HCT116 (cell line): ENCODE measurements at regions not wholly inside any gene's neighbourhood (a gene's known extent, or its start where the extent isn't known, plus 50 kb on each side); places are given as distances from the start of the nearest gene placed in this dataset.

Source experiments
- ATAC-seq: fragments of 200-7000 bp; cut with Tn5 transposase; 2 replicates; pipeline ENCODE4 v1.9.1; 2020; ENCODE audit warnings: mild to moderate bottlenecking, moderate library complexity
- BruUV-seq: library from RNA; stranded (reverse); fragments of 400-500 nt; replicated peaks from 2 replicates; lab custom pipeline; 2021; lab: Mats Ljungman, UMichigan
- CTCF ChIA-PET: fragments of 300-600 bp; sonication (Branson Sonifier 250); formaldehyde crosslinking; loops from one replicate; lab custom pipeline; 2021; ENCODE audit warnings: antibody characterized with exemption; lab: Charles Lee
- POLR2A ChIA-PET: fragments of 300-600, 350-600 bp; sonication (Branson Sonifier 250); formaldehyde crosslinking; loops from one replicate; lab custom pipeline; 2021; ENCODE audit warnings: antibody characterized with exemption; lab: Charles Lee
- RAD21 ChIA-PET, 2 experiments: fragments of 300-600 bp; sonication (Branson Sonifier 250); formaldehyde crosslinking; loops; one replicate each; lab custom pipeline; 2023; ENCODE audit warnings: low total read pairs in 2 of 2; ENCODE audit not compliant: uncharacterized antibody in 2 of 2, unreplicated experiment in 2 of 2, low non-redundant PET in 1 of 2; lab: Charles Lee
- DNase-seq: peaks from one replicate; pipeline ENCODE4 v3.0.0-alpha.2; 2010; ENCODE audit warnings: low read depth, low spot score
- H2AFZ ChIP-seq: fragments of 200-600 bp; shearing (Covaris generic), sonication (generic); 2 replicates; pipeline ENCODE4 v1.6.1; 2017; ENCODE audit warnings: low read depth, mixed run types, mixed read lengths, antibody characterized with exemption, low read length; ENCODE audit not compliant: poor library complexity, severe bottlenecking
- H3K27ac ChIP-seq: 2 replicates; pipeline ENCODE4 v1.5.1; 2012; ENCODE audit warnings: low read depth, low read length
- H3K27me3 ChIP-seq: fragments of 200-600 bp; sonication (generic); 2 replicates; pipeline ENCODE4 v1.6.1; 2016; ENCODE audit warnings: mixed run types, low read length, mixed read lengths; ENCODE audit not compliant: insufficient read depth
- H3K36me3 ChIP-seq, 2 experiments: fragments of 200-500 bp in 1 of 2; fragments of 200-600 bp in 1 of 2; sonication (Bioruptor generic) in 1 of 2; sonication (generic) in 1 of 2; 2 replicates each; pipeline versions ENCODE4 v1.5.1 to v1.6.1; 2014 to 2016; ENCODE audit warnings: low read length in 2 of 2, inconsistent platforms in 1 of 2, mixed read lengths in 1 of 2, mixed run types in 1 of 2; ENCODE audit not compliant: insufficient read depth in 2 of 2, control insufficient read depth in 1 of 2
- H3K4me1 ChIP-seq, 2 experiments: fragments of 200-600 bp in 1 of 2; sonication (generic) in 1 of 2; 2 replicates each; pipeline versions ENCODE4 v1.5.1 to v1.6.1; 2012 to 2017; ENCODE audit warnings: low read length in 2 of 2, inconsistent platforms in 1 of 2, mild to moderate bottlenecking in 1 of 2, mixed read lengths in 1 of 2, mixed run types in 1 of 2, moderate library complexity in 1 of 2; ENCODE audit not compliant: insufficient read depth in 2 of 2, control insufficient read depth in 1 of 2
- H3K4me2 ChIP-seq: fragments of 200-600 bp; sonication (generic); 2 replicates; pipeline ENCODE4 v1.6.1; 2017; ENCODE audit warnings: mixed run types, low read length, mixed read lengths
- H3K4me3 ChIP-seq, 2 experiments: fragments of 200-600 bp in 1 of 2; sonication (generic) in 1 of 2; replicated peaks in 1 of 2; 2 replicates each; pipeline ENCODE4 v1.5.1; 2011 to 2016; ENCODE audit warnings: low read length in 2 of 2, control low read depth in 1 of 2, low read depth in 1 of 2, mild to moderate bottlenecking in 1 of 2, mixed read lengths in 1 of 2, mixed run types in 1 of 2
- H3K79me2 ChIP-seq: fragments of 200-600 bp; sonication (generic); 2 replicates; pipeline ENCODE4 v1.6.1; 2017; ENCODE audit warnings: mild to moderate bottlenecking, mixed run types, low read length, moderate library complexity, mixed read lengths; ENCODE audit not compliant: insufficient read depth
- H3K9ac ChIP-seq: fragments of 200-600 bp; sonication (generic); 2 replicates; pipeline ENCODE4 v1.6.1; 2016; ENCODE audit warnings: low read length, mixed read lengths
- H3K9me2 ChIP-seq: fragments of 200-600 bp; sonication (generic), shearing (Covaris generic); 2 replicates; pipeline ENCODE4 v1.6.1; 2017; ENCODE audit warnings: mixed run types, mild to moderate bottlenecking, moderate library complexity; ENCODE audit not compliant: insufficient read depth
- H3K9me3 ChIP-seq, 2 experiments: fragments of 200-500 bp in 1 of 2; fragments of 200-600 bp in 1 of 2; sonication (Bioruptor generic) in 1 of 2; sonication (generic) in 1 of 2; 2 replicates each; pipeline ENCODE4 v1.6.1; 2014 to 2017; ENCODE audit warnings: low read length in 2 of 2, mixed read lengths in 2 of 2, inconsistent platforms in 1 of 2, low read depth in 1 of 2, mild to moderate bottlenecking in 1 of 2, mixed run types in 1 of 2, moderate library complexity in 1 of 2; ENCODE audit not compliant: control insufficient read depth in 1 of 2, insufficient read depth in 1 of 2
- H4K20me1 ChIP-seq: fragments of 200-600 bp; sonication (generic), shearing (Covaris generic); 2 replicates; pipeline ENCODE4 v1.6.1; 2017; ENCODE audit warnings: mixed run types, mild to moderate bottlenecking, moderate library complexity; ENCODE audit not compliant: insufficient read depth
- CBX3 ChIP-seq: IDR thresholded peaks from 2 replicates; pipeline ENCODE4 v1.6.1; 2012; ENCODE audit warnings: low read depth
- EZH2phosphoT487 ChIP-seq: fragments of 200-600 bp; IDR thresholded peaks from 2 replicates; pipeline ENCODE4 v1.6.1; 2018; ENCODE audit warnings: antibody characterized with exemption, borderline replicate concordance
- FOSL1 ChIP-seq: IDR thresholded peaks from 2 replicates; pipeline ENCODE4 v1.6.1; 2012; ENCODE audit warnings: low read depth
- POLR2A ChIP-seq: IDR thresholded peaks from 2 replicates; pipeline ENCODE4 v1.7.0; 2011; ENCODE audit warnings: borderline replicate concordance; ENCODE audit not compliant: insufficient read depth, insufficient read length; ENCODE audit errors: extremely low read depth
- SIN3A ChIP-seq: IDR thresholded peaks from 2 replicates; pipeline ENCODE4 v1.6.1; 2012; ENCODE audit warnings: low read depth
- SP1 ChIP-seq: IDR thresholded peaks from 2 replicates; pipeline ENCODE4 v1.6.1; 2012; ENCODE audit warnings: low read depth
- TCF7L2 ChIP-seq: IDR thresholded peaks from 2 replicates; pipeline ENCODE4 v1.7.0; 2011; ENCODE audit warnings: borderline replicate concordance, inconsistent platforms; ENCODE audit not compliant: insufficient read depth, insufficient read length; ENCODE audit errors: extremely low read depth
- intact Hi-C: fragments of 100-400 bp; cut with micrococcal nuclease; formaldehyde crosslinking; loops from 2 replicates; pipeline ENCODE4 v1.10.0; 2022
- TF ChIP-seq, protein P1 (sequence below): IDR thresholded peaks from 2 replicates; pipeline ENCODE4 v1.6.1; 2011; ENCODE audit warnings: mild to moderate bottlenecking, low read length, moderate library complexity; ENCODE audit not compliant: insufficient replicate concordance; ENCODE audit errors: extremely low read depth
- TF ChIP-seq, protein P2 (sequence below), 3 experiments: fragments of 200-600 bp in 1 of 3; sonication (generic) in 1 of 3; IDR thresholded peaks in 2 of 3; conservative IDR thresholded peaks in 1 of 3; 2 replicates each; pipeline ENCODE4 v1.5.1; 2012 to 2017; ENCODE audit warnings: low read depth in 2 of 3, low read length in 2 of 3, antibody characterized with exemption in 1 of 3, borderline replicate concordance in 1 of 3, control low read depth in 1 of 3, mild to moderate bottlenecking in 1 of 3, mixed read lengths in 1 of 3, mixed run types in 1 of 3, moderate library complexity in 1 of 3; ENCODE audit not compliant: insufficient read depth in 1 of 3
- TF ChIP-seq, protein P3 (sequence below): IDR thresholded peaks from 2 replicates; pipeline ENCODE4 v1.6.1; 2012

DNA sequence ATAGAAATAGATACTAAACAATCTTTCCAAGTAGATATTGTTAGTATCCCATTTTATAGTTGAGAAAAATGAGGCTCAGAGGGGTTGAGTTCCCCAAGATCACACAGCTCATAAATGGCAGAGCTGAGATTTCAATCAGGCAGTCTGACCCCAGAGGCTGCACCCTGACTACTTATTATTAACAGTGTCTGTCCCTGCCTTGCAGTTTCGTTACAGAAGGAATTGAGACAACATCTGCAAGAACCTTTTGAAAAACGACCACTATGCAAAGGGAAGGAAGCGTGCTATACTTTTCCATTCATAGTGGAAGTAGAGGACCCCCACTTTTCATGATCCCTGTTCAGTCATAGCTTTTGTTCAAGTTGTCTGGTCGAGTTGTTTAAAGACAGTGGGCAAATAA lies 53.2 kb upstream of the SEC11C start:
- ChIA-PET CTCF (interaction anchor here (1.2 to 3.6 kb wide), 6 partner anchors 16 to 737 kb away, joined by 3 to 31 read pairs (median 5); no protein-coding TSS in a partner anchor), POLR2A (no interaction called here), RAD21 (no interaction called here)
- Histone ChIP-seq H3K79me2 (no peaks in the 10 kb centered on the region), H4K20me1 (no peaks in the 10 kb centered on the region), H3K4me1 (no peaks in the 10 kb centered on the region), H3K27ac (no peak overlapping the region), H2AFZ (no peak overlapping the region), H3K9ac (no peak overlapping the region), H3K9me2 (no peaks in the 10 kb centered on the region), H3K9me3 (no peaks in the 10 kb centered on the region), H3K36me3 (no peaks in the 10 kb centered on the region), H3K4me2 (no peak overlapping the region), H3K27me3 (peaks cover 4% of the 10 kb centered on the region), H3K4me3 (no peak overlapping the region)
- BruUV-seq = no TSS peak
- intact Hi-C loops = loop anchor here (10.0 kb wide), 1 partner anchor 738 kb away; no protein-coding TSS in a partner anchor
- no peak for DNase-seq
- ATAC-seq = no peak
- TF ChIP-seq, protein P1, sequence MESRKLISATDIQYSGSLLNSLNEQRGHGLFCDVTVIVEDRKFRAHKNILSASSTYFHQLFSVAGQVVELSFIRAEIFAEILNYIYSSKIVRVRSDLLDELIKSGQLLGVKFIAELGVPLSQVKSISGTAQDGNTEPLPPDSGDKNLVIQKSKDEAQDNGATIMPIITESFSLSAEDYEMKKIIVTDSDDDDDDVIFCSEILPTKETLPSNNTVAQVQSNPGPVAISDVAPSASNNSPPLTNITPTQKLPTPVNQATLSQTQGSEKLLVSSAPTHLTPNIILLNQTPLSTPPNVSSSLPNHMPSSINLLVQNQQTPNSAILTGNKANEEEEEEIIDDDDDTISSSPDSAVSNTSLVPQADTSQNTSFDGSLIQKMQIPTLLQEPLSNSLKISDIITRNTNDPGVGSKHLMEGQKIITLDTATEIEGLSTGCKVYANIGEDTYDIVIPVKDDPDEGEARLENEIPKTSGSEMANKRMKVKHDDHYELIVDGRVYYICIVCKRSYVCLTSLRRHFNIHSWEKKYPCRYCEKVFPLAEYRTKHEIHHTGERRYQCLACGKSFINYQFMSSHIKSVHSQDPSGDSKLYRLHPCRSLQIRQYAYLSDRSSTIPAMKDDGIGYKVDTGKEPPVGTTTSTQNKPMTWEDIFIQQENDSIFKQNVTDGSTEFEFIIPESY = no peak
- no peak for TF ChIP-seq EZH2phosphoT487
- TF ChIP-seq SIN3A = no peak
- TF ChIP-seq, protein P2, sequence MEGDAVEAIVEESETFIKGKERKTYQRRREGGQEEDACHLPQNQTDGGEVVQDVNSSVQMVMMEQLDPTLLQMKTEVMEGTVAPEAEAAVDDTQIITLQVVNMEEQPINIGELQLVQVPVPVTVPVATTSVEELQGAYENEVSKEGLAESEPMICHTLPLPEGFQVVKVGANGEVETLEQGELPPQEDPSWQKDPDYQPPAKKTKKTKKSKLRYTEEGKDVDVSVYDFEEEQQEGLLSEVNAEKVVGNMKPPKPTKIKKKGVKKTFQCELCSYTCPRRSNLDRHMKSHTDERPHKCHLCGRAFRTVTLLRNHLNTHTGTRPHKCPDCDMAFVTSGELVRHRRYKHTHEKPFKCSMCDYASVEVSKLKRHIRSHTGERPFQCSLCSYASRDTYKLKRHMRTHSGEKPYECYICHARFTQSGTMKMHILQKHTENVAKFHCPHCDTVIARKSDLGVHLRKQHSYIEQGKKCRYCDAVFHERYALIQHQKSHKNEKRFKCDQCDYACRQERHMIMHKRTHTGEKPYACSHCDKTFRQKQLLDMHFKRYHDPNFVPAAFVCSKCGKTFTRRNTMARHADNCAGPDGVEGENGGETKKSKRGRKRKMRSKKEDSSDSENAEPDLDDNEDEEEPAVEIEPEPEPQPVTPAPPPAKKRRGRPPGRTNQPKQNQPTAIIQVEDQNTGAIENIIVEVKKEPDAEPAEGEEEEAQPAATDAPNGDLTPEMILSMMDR (IDR thresholded peaks at IDR 0.05 in 2 of 3, conservative IDR thresholded peaks at IDR 0.05 in 1 of 3; ENCODE audit: borderline replicate concordance in 1 of 3, insufficient read depth in 1 of 3, low read depth in 2 of 3, low read length in 2 of 3) = no peak
- no peak for TF ChIP-seq TCF7L2
- TF ChIP-seq POLR2A = no peak
- no peak for TF ChIP-seq CBX3
- TF ChIP-seq, protein P3, sequence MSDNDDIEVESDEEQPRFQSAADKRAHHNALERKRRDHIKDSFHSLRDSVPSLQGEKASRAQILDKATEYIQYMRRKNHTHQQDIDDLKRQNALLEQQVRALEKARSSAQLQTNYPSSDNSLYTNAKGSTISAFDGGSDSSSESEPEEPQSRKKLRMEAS = no peak
- TF ChIP-seq FOSL1 = no peak
- TF ChIP-seq SP1 = no peak
